ENCODE measurements at regions not wholly inside any gene's neighbourhood (a gene's known extent, or its start where the extent isn't known, plus 50 kb on each side); places are given as distances from the start of the nearest gene placed in this dataset.

GRCh38 chr13:112179995-112180394 lies 113.0 kb downstream of the SOX1 start:
- Histone ChIP-seq H3K27ac (no peak overlapping the region), H3K27me3 (peaks cover 0 to 48% of the 10 kb centered on the region in 2 donors), H3K4me1 (no peaks in the 10 kb centered on the region), H3K9me3 (no peaks in the 10 kb centered on the region), H3K36me3 (no peaks in the 10 kb centered on the region), H3K4me3 (no peak overlapping the region)
- TF ChIP-seq POLR2A (IDR thresholded peaks at IDR 0.05) = no peak
- TF ChIP-seq CTCF (IDR thresholded peaks at IDR 0.05) = no peak
- TF ChIP-seq POLR2AphosphoS5 (IDR thresholded peaks at IDR 0.05) = no peak
- DNase-seq (ENCODE audit: low spot score in 2 of 2) = no peak
- intact Hi-C loops (cut with DNase I; ENCODE audit: low total_unique reads) = loop anchor here (10.0 kb wide), 1 partner anchor 1535 kb away; no protein-coding TSS in a partner anchor

- intact Hi-C loops (cut with DNase I; ENCODE audit: low total_unique reads) = no loop called here
- Histone ChIP-seq H3K9me3 (no peaks in the 10 kb centered on the region), H3K36me3 (no peaks in the 10 kb centered on the region), H3K4me1 (no peaks in the 10 kb centered on the region), H3K27ac (no peak overlapping the region), H3K4me3 (no peak overlapping the region), H3K27me3 (peaks cover 0 to 48% of the 10 kb centered on the region in 2 donors)
- DNase-seq (ENCODE audit: low spot score in 2 of 2) = no peak
- no peak for TF ChIP-seq POLR2A (IDR thresholded peaks at IDR 0.05)
- no peak for TF ChIP-seq POLR2AphosphoS5 (IDR thresholded peaks at IDR 0.05)
- no peak for TF ChIP-seq CTCF (IDR thresholded peaks at IDR 0.05)
These were observed 114.6 kb downstream of the SOX1 start for GRCh38 chr13:112181336-112182067.

GRCh38 chr13:112182251-112182650 lies 115.3 kb downstream of the SOX1 start:
- Histone ChIP-seq H3K4me3 (no peak overlapping the region), H3K36me3 (no peaks in the 10 kb centered on the region), H3K4me1 (no peaks in the 10 kb centered on the region), H3K9me3 (no peaks in the 10 kb centered on the region), H3K27me3 (peaks cover 0 to 48% of the 10 kb centered on the region in 2 donors), H3K27ac (no peak overlapping the region)
- TF ChIP-seq CTCF (IDR thresholded peaks at IDR 0.05) = no peak
- TF ChIP-seq POLR2A (IDR thresholded peaks at IDR 0.05) = no peak
- TF ChIP-seq POLR2AphosphoS5 (IDR thresholded peaks at IDR 0.05) = no peak
- no peak for DNase-seq (ENCODE audit: low spot score in 2 of 2)
- intact Hi-C loops (cut with DNase I; ENCODE audit: low total_unique reads) = no loop called here

- intact Hi-C loops (cut with DNase I; ENCODE audit: low total_unique reads) = no loop called here
- Histone ChIP-seq H3K4me3 (no peak overlapping the region), H3K4me1 (no peaks in the 10 kb centered on the region), H3K27me3 (peaks cover 0 to 48% of the 10 kb centered on the region in 2 donors), H3K9me3 (no peaks in the 10 kb centered on the region), H3K27ac (no peak overlapping the region), H3K36me3 (no peaks in the 10 kb centered on the region)
- no peak for DNase-seq (ENCODE audit: low spot score in 2 of 2)
- TF ChIP-seq POLR2A (IDR thresholded peaks at IDR 0.05) (no peak), POLR2AphosphoS5 (IDR thresholded peaks at IDR 0.05) (no peak)
These were observed 116.0 kb downstream of the SOX1 start for GRCh38 chr13:112182846-112183531.

GRCh38 chr13:112183532-112184090 lies 116.7 kb downstream of the SOX1 start:
- TF ChIP-seq CTCF (IDR thresholded peaks at IDR 0.05) (no peak), POLR2A (IDR thresholded peaks at IDR 0.05) (no peak), POLR2AphosphoS5 (IDR thresholded peaks at IDR 0.05) (no peak)
- H3K9me3 ChIP-seq = no peaks in the 10 kb centered on the region
- intact Hi-C loops (cut with DNase I; ENCODE audit: low total_unique reads) = no loop called here
- no peaks in the 10 kb centered on the region for H3K36me3 ChIP-seq
- H3K27me3 ChIP-seq = peaks cover 0 to 46% of the 10 kb centered on the region in 2 donors
- no peak for DNase-seq (ENCODE audit: low spot score in 2 of 2)
- H3K4me1 ChIP-seq = no peaks in the 10 kb centered on the region
- no peak overlapping the region for H3K4me3 ChIP-seq
- no peak overlapping the region for H3K27ac ChIP-seq
